Neural crest cell (in vitro differentiated cells): ENCODE measurements at regions not wholly inside any gene's neighbourhood (a gene's known extent, or its start where the extent isn't known, plus 50 kb on each side); places are given as distances from the start of the nearest gene placed in this dataset.

Experiments
- DNase-seq: peaks from one replicate; pipeline ENCODE4 v3.0.0; 2021; ENCODE audit warnings: low read depth, mixed read lengths, low spot score
- H3K27ac Mint-ChIP-seq: one replicate; pipeline ENCODE4 v1.8.0; 2021; ENCODE audit warnings: mild to moderate bottlenecking, mixed read lengths; ENCODE audit not compliant: unreplicated experiment
- H3K27me3 Mint-ChIP-seq: 2 replicates; pipeline ENCODE4 v1.8.0; 2021; ENCODE audit warnings: low read depth, mild to moderate bottlenecking, mixed read lengths
- H3K36me3 Mint-ChIP-seq: 2 replicates; pipeline ENCODE4 v1.8.0; 2021; ENCODE audit warnings: low read depth, mild to moderate bottlenecking, mixed read lengths
- H3K4me1 Mint-ChIP-seq: 2 replicates; pipeline ENCODE4 v1.8.0; 2021; ENCODE audit warnings: mixed read lengths
- H3K4me3 Mint-ChIP-seq: one replicate; pipeline ENCODE4 v1.8.0; 2021; ENCODE audit warnings: mild to moderate bottlenecking, mixed read lengths
- H3K9me3 Mint-ChIP-seq: 2 replicates; pipeline ENCODE4 v1.8.0; 2021; ENCODE audit warnings: mixed read lengths
- TF ChIP-seq, protein P1 (sequence below): fragments of 200-600 bp; sonication (generic); conservative IDR thresholded peaks from 2 replicates; pipeline ENCODE4 v1.5.0; 2021; ENCODE audit warnings: antibody characterized with exemption, mild to moderate bottlenecking

DNA sequence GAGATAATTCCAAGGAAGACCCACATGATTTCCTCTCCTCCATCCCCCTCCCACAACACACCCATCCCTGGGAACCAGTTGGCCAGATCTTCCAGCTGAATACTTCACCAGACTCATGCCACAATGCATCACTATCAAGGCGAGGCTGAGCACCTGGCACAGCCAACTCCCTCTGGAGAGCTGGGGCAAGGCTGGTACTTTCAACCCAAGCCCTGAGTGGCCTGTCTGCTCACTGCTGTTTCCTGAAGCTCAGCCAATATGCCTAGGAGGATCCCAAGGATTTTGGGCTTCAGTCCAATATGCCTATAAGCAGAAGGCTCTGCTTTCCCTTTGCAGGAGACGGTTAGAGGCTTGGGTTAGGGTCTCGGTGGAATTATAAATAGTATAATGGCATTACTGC, 90.9 kb upstream of the NEO1 start:
- Mint-ChIP-seq H3K9me3 (no peaks in the 10 kb centered on the region), H3K27ac (peak overlapping the region; percentile 19), H3K27me3 (no peaks in the 10 kb centered on the region), H3K4me3 (no peak overlapping the region), H3K36me3 (no peaks in the 10 kb centered on the region), H3K4me1 (peaks cover 4% of the 10 kb centered on the region)
- TF ChIP-seq, protein P1, sequence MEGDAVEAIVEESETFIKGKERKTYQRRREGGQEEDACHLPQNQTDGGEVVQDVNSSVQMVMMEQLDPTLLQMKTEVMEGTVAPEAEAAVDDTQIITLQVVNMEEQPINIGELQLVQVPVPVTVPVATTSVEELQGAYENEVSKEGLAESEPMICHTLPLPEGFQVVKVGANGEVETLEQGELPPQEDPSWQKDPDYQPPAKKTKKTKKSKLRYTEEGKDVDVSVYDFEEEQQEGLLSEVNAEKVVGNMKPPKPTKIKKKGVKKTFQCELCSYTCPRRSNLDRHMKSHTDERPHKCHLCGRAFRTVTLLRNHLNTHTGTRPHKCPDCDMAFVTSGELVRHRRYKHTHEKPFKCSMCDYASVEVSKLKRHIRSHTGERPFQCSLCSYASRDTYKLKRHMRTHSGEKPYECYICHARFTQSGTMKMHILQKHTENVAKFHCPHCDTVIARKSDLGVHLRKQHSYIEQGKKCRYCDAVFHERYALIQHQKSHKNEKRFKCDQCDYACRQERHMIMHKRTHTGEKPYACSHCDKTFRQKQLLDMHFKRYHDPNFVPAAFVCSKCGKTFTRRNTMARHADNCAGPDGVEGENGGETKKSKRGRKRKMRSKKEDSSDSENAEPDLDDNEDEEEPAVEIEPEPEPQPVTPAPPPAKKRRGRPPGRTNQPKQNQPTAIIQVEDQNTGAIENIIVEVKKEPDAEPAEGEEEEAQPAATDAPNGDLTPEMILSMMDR: no peak
- DNase-seq: no peak

DNA sequence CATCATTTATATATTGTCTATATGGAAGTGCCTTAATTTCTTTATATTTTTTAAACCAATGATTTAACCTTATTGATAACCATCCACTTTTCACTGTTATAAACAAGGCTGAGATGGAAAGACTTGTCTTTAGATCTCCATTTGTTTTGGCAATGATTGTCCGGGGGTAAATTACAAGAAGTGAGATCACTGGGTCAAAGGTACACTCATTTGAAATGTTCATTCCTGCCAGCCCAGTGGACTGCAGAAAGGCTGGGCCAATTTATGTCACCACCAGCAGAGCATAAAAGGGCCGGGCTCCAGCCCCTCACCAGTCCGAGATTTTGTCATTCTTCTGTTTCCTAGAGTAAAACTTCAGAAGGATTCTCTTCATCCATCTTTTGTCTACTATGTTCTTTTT, 93.6 kb upstream of the NEO1 start:
- H3K9me3 Mint-ChIP-seq: no peaks in the 10 kb centered on the region
- no peaks in the 10 kb centered on the region for H3K27me3 Mint-ChIP-seq
- DNase-seq: no peak
- no peak overlapping the region for H3K4me3 Mint-ChIP-seq
- no peak overlapping the region for H3K27ac Mint-ChIP-seq
- no peaks in the 10 kb centered on the region for H3K36me3 Mint-ChIP-seq
- TF ChIP-seq, protein P1: no peak
- H3K4me1 Mint-ChIP-seq: peaks cover 8% of the 10 kb centered on the region

DNA sequence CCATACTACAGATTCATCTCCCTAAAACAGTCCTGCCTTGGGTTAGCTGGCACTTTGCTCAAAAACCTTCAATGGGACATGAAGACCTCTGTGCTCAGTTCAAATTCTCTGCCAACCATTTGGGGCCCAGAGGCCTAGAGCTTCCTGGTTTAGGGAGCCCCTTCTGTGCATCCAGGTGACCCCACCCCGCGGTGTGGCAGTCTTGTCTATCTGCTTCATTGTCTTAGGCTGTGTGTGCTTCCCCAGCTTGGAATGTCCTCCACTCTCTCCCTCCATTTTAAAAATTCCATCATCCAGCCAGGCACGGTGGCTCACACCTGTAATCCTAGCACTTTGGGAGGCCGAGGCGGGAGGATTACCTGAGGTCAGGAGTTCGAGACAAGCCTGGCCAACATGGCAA, 99.0 kb upstream of the NEO1 start:
- Mint-ChIP-seq H3K27me3 (peaks cover 2% of the 10 kb centered on the region), H3K9me3 (peaks cover 5% of the 10 kb centered on the region), H3K27ac (no peak overlapping the region), H3K4me3 (no peak overlapping the region), H3K4me1 (peaks cover 4% of the 10 kb centered on the region), H3K36me3 (no peaks in the 10 kb centered on the region)
- no peak for DNase-seq
- TF ChIP-seq, protein P1: no peak

DNA sequence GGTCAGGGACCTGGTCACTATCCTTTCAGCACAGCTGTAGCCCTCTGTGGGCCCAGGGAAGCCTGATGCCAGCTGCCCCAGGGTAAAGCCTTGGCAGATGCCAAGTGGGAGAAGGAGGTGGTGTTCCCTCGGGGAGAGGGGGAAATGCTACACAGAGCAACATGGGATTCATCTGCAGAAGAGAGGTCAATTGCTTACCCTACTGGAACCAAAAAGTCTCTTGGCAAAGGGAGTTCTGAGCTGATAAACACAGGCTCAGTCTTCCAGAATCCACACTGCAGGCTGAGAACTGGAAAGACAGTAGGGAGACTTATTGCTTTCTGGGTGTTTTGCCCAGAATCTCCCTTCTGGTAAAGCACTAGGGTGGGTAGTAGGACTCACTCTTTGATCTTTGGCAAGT, 100.1 kb upstream of the NEO1 start:
- peaks cover 4% of the 10 kb centered on the region for H3K4me1 Mint-ChIP-seq
- no peaks in the 10 kb centered on the region for H3K36me3 Mint-ChIP-seq
- no peak overlapping the region for H3K27ac Mint-ChIP-seq
- peaks cover 5% of the 10 kb centered on the region for H3K9me3 Mint-ChIP-seq
- TF ChIP-seq, protein P1: no peak
- DNase-seq: no peak
- peaks cover 2% of the 10 kb centered on the region for H3K27me3 Mint-ChIP-seq
- H3K4me3 Mint-ChIP-seq: no peak overlapping the region

DNA sequence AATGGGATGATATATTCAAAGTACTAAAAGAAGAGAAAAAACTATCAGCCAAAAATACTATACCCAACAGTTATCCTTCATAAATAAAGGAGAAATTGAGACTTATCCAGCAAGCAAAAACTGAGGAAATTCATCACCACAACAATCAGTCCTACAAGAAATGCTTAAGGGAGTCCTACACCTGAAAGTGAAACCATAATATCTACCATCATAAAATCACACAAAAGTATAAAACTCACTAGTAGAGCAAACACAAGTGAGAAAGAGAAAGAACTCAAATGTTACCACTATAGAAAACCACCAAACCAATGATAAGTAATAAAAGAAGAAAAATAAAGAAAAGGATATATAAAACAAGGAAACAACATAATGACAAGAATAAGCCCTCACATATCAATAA, 103.6 kb upstream of the NEO1 start:
- TF ChIP-seq, protein P1: no peak
- peaks cover 8% of the 10 kb centered on the region for H3K9me3 Mint-ChIP-seq
- H3K36me3 Mint-ChIP-seq: no peaks in the 10 kb centered on the region
- no peaks in the 10 kb centered on the region for H3K4me1 Mint-ChIP-seq
- H3K27ac Mint-ChIP-seq: no peak overlapping the region
- no peak overlapping the region for H3K4me3 Mint-ChIP-seq
- H3K27me3 Mint-ChIP-seq: peaks cover 4% of the 10 kb centered on the region
- no peak for DNase-seq

DNA sequence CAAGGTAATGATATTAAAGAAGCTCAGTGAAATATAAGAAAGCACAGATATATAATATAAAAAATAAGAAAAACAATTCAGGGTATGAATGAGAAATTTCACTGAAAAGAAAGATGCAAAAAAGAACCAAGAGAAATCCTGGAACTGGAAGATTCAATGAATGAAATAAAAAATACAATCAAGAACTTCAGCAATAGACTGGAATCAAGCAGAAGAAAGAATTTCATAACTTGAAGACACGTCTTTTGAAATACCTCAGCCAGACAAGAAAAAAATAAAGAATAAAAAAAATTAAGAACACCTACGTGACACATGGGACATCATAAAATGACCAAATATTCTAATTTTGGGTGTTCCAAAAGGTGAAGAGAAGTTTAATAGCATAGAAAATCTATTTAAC, 104.6 kb upstream of the NEO1 start:
- TF ChIP-seq, protein P1: no peak
- Mint-ChIP-seq H3K27ac (no peak overlapping the region), H3K9me3 (peaks cover 8% of the 10 kb centered on the region), H3K36me3 (no peaks in the 10 kb centered on the region), H3K27me3 (peaks cover 8% of the 10 kb centered on the region), H3K4me1 (no peaks in the 10 kb centered on the region), H3K4me3 (no peak overlapping the region)
- DNase-seq: no peak
